Dedifferentiated amniotic fluid mesenchymal stem cell (primary cell): ENCODE measurements at regions not wholly inside any gene's neighbourhood (a gene's known extent, or its start where the extent isn't known, plus 50 kb on each side); places are given as distances from the start of the nearest gene placed in this dataset.

Experiments
- DNase-seq: peaks from one replicate; pipeline ENCODE4 v3.0.0-alpha.2; 2016; ENCODE audit errors: extremely low spot score

- no peak for DNase-seq
Observed at GRCh38 chr18:28647961-28648360, 471.0 kb upstream of the CDH2 start.

GRCh38 chr18:28637897-28638296 lies 461.0 kb upstream of the CDH2 start:
- no peak for DNase-seq

GRCh38 chr18:28635530-28635929 lies 458.6 kb upstream of the CDH2 start:
- DNase-seq, result no peak

- DNase-seq, result no peak
Observed at GRCh38 chr18:28626756-28627155, 449.8 kb upstream of the CDH2 start.

- no peak for DNase-seq
Observed at GRCh38 chr18:28607991-28608390, 431.1 kb upstream of the CDH2 start.

GRCh38 chr18:28606686-28607085 lies 429.8 kb upstream of the CDH2 start:
- no peak for DNase-seq

GRCh38 chr18:28602391-28602790 lies 425.5 kb upstream of the CDH2 start:
- no peak for DNase-seq

- DNase-seq, result no peak
Observed at GRCh38 chr18:28594034-28594433, 417.1 kb upstream of the CDH2 start.

- peak; percentile 66 for DNase-seq
Observed at GRCh38 chr18:28588884-28589549, 412.1 kb upstream of the CDH2 start.

- peak; percentile 93 for DNase-seq
Observed at GRCh38 chr18:28584731-28585130, 407.8 kb upstream of the CDH2 start.

- no peak for DNase-seq
Observed at GRCh38 chr18:28582724-28583123, 405.8 kb upstream of the CDH2 start.

- peak; percentile 24 for DNase-seq
Observed at GRCh38 chr18:28581521-28582071, 404.7 kb upstream of the CDH2 start.

GRCh38 chr18:28576941-28577340 lies 400.0 kb upstream of the CDH2 start:
- no peak for DNase-seq

- DNase-seq, result no peak
Observed at GRCh38 chr18:28575123-28575522, 398.2 kb upstream of the CDH2 start.

- no peak for DNase-seq
Observed at GRCh38 chr18:28574175-28574574, 397.2 kb upstream of the CDH2 start.

- no peak for DNase-seq
Observed at GRCh38 chr18:28571929-28572328, 395.0 kb upstream of the CDH2 start.

- DNase-seq, result no peak
Observed at GRCh38 chr18:28560331-28560730, 383.4 kb upstream of the CDH2 start.

- DNase-seq, result no peak
Observed at GRCh38 chr18:28559511-28559910, 382.6 kb upstream of the CDH2 start.

GRCh38 chr18:28541934-28542333 lies 365.0 kb upstream of the CDH2 start:
- DNase-seq, result no peak

- DNase-seq, result no peak
Observed at GRCh38 chr18:28541276-28541930, 364.5 kb upstream of the CDH2 start.

- no peak for DNase-seq
Observed at GRCh38 chr18:28529644-28530043, 352.7 kb upstream of the CDH2 start.

GRCh38 chr18:28526196-28526595 lies 349.3 kb upstream of the CDH2 start:
- no peak for DNase-seq

- no peak for DNase-seq
Observed at GRCh38 chr18:28523758-28524475, 347.0 kb upstream of the CDH2 start.
